GM10248 (cell line): ENCODE measurements at regions not wholly inside any gene's neighbourhood (a gene's known extent, or its start where the extent isn't known, plus 50 kb on each side); places are given as distances from the start of the nearest gene placed in this dataset.

Experiments used
- CTCF ChIA-PET: fragments of 300-600 bp; sonication (Branson Sonifier 250); formaldehyde crosslinking; extraction: SDS; loops from one replicate; lab custom pipeline; 2021; ENCODE audit warnings: antibody characterized with exemption; lab: Yijun Ruan, JAX
- POLR2A ChIA-PET: fragments of 350-650 bp; sonication (Branson Sonifier 250); formaldehyde crosslinking; extraction: SDS; loops from one replicate; lab custom pipeline; 2020; ENCODE audit warnings: antibody characterized with exemption; lab: Yijun Ruan, JAX
- DNase-seq: peaks from one replicate; pipeline ENCODE4 v3.0.0; 2012; ENCODE audit errors: extremely low spot score
- CTCF ChIP-seq: IDR thresholded peaks from 2 replicates; pipeline ENCODE4 v1.5.1; 2012; ENCODE audit warnings: mild to moderate bottlenecking, low read depth; ENCODE audit errors: extremely low read depth, missing control alignments, control extremely low read depth

GRCh38 chrX:39002466-39002865 is 201.2 kb downstream of the MID1IP1 start:
- POLR2A ChIA-PET: no interaction called here
- CTCF ChIA-PET: no interaction called here
- TF ChIP-seq CTCF: no peak

GRCh38 chrX:39008549-39008948 is 207.3 kb downstream of the MID1IP1 start:
- DNase-seq: no peak

More at GRCh38 chrX:39002466-39002865, 201.2 kb downstream of the MID1IP1 start:
- DNase-seq: no peak

GRCh38 chrX:39011454-39012221 is 210.4 kb downstream of the MID1IP1 start:
- no peak for TF ChIP-seq CTCF
- ChIA-PET POLR2A (no interaction called here), CTCF (no interaction called here)
- no peak for DNase-seq

More at GRCh38 chrX:39008549-39008948, 207.3 kb downstream of the MID1IP1 start:
- no peak for TF ChIP-seq CTCF
- POLR2A ChIA-PET: no interaction called here
- CTCF ChIA-PET: no interaction called here

GRCh38 chrX:39012621-39013111 is 211.4 kb downstream of the MID1IP1 start:
- no peak for DNase-seq
- ChIA-PET POLR2A (no interaction called here), CTCF (no interaction called here)
- no peak for TF ChIP-seq CTCF

- CTCF ChIA-PET: no interaction called here
These were observed 215.3 kb downstream of the MID1IP1 start for GRCh38 chrX:39016556-39016955.

GRCh38 chrX:39017077-39017476 is 215.8 kb downstream of the MID1IP1 start:
- CTCF ChIA-PET: no interaction called here
- no peak for DNase-seq
- POLR2A ChIA-PET: no interaction called here
- no peak for TF ChIP-seq CTCF

More at GRCh38 chrX:39016556-39016955, 215.3 kb downstream of the MID1IP1 start:
- POLR2A ChIA-PET: no interaction called here
- DNase-seq: no peak
- TF ChIP-seq CTCF: no peak
